HG02885 (cell line): ENCODE measurements at regions not wholly inside any gene's neighbourhood (a gene's known extent, or its start where the extent isn't known, plus 50 kb on each side); places are given as distances from the start of the nearest gene placed in this dataset.

Experiments used
- ATAC-seq: cut with Tn5 transposase; IDR thresholded peaks from one replicate; pipeline ENCODE4 v1.9.1; 2021; ENCODE audit warnings: mild to moderate bottlenecking; ENCODE audit not compliant: unreplicated experiment, poor library complexity

DNA sequence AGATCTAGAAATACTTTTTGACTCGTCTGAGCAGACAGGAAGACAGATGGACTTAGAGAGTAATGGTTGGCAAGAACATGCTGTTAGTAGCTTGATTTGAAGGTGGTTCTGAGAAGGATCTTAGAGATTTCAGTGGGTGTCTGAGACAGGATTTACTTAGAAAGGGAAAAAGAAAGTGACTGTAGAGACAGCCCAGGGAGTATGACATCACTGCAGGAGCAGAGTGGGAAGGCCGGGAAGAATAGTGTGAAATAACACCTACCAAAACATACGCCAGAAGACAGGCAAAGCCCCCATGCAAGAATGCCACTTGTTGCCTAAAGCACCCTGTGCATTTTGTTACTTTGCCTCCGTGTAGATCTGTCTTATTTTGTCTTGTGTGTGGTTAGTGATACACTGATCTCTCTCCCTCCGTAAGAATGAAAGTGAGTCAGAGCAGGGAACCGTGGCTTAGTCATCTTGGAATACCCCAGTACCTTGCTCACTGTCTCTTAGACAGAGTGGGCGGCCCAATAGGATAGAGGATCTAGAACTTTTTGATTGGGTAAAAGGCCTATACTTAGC is 161.3 kb upstream of the IFNG-AS1 start:
- peak; percentile 85 for ATAC-seq

DNA sequence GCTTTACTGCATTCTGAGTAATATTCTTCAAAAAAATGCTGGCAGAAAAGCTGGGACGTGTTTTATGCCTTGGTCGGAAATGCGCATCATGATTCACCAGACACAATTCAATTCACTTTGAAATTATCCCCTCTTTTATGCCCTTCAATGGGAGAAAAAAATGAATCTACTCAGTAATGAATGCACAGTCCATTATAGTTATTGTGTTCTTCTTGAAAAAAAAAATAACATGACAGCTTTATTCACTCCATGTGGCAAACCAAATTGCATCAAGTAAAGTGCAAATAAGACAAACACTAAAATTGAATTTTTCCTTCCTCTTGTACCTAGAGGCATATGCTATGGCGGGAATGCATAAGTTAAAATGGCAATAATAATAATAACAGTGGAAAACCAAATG is 159.4 kb upstream of the IFNG-AS1 start:
- no peak for ATAC-seq

DNA sequence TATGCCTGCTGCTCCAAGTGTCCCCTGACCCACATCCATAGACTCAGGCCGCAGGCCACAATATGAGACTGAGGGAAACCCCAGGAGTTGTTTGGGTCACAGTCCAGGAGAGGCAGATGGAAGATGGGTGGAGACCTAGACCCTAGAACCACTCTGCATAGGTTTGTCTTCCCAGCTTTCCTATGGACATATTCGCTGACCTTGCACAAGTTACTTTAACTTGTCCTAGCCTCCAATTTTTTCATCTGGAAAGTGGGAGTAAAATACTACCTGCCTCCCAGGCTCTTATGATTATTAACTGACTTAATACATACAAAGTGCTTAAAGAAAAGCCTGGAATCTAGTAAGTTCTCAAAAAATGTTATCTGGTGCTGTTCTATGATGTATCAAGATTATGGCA is 157.1 kb upstream of the IFNG-AS1 start:
- no peak for ATAC-seq

DNA sequence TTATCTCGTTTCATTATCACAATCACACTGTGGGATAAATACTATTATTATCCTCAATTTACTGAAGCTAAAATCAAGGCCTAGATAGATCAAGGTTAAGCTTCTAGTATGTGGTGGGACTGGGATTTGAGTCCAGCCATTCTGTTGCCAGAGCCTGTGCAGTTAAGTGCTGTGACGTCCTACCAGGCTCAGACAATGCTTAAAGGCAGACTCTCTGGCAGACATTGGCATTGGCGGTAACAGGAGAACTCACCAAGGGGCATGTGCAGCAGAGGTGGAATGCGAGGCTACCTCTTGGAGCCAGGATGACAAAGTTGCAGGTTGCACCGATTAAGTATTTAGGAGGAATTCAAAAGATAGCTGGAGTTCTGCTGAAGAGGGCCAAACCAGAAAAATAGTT is 155.6 kb upstream of the IFNG-AS1 start:
- ATAC-seq = no peak

DNA sequence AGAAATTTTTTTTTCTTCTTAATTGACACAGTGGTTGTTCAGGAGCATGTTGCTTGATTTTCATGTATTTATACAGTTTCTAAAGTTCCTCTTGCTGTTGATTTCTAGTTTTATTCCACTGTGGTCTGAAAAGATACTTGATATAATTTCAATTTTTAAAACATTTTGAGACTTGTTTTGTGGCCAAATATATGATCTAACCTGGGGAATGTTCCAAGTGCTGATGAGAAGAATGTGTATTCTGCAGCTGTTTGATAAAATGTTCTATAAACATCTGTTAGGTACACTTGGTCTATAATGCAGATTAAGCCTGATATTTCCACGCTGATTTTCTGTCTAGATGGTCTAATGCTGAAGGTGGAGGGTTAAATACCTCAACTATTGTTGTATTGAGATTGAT is 151.4 kb upstream of the IFNG-AS1 start:
- ATAC-seq = no peak

DNA sequence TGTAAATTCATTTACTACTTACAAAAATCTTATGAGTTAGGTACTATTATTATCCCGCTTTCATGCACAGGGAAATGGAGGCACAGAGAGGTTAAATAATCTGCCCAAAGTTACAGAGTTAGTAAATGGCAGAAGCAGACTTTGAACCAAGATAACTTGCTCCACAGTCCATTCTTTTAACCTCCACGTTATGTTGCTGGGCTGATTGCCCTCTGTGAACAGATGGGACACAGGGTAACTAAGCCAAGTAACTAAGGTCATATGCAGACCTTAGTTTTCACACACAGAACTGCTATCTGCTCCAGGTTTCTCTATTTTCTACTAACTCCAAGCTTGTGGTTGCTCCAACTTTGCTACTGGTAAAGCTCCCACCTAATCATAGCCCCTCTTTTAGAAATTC is 147.1 kb upstream of the IFNG-AS1 start:
- no peak for ATAC-seq

- no peak for ATAC-seq
Measured at GRCh38 chr12:67843257-67843656, 146.0 kb upstream of the IFNG-AS1 start.

- no peak for ATAC-seq
Measured at GRCh38 chr12:67852701-67853100, 136.5 kb upstream of the IFNG-AS1 start.

DNA sequence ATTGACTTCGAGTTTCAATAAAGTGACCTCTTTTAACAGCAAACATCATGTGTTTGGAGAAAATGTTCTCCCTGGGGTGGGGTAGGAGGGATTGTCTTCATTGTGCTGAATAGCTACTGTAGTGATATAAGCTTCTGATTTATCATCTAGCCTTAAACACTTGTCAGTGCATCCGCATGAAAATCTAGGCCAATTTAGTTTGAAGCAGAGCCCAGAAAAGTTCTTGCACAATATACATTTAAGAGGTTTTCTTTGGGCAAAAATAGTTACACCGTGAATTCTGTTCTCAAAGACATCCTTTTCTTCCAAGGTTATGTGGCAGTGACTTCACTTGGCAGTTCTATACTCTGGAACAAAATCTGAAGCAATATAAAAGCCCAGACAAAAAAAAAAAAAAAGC is 136.0 kb upstream of the IFNG-AS1 start:
- no peak for ATAC-seq

GRCh38 chr12:67854351-67854750 is 134.9 kb upstream of the IFNG-AS1 start:
- no peak for ATAC-seq

- ATAC-seq = no peak
Measured at GRCh38 chr12:67855103-67855502, 134.1 kb upstream of the IFNG-AS1 start.

DNA sequence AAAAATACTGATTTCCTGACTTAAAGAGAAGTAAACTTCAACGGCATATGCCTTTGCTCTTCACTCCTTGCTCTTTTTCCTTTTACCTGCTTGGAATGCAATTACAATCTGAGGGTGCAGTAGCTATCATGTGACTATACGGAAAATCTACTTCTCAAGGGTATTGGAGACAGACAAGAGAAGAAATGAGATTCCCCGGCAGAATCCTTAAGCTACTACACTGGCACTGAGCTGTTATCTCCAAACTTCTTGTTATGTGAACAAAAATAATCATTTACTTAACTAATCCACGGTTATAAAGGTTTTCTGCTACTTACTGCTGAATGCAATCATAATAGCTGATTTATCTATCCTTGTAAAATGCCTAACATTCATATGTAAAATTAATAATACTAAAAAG is 118.0 kb upstream of the IFNG-AS1 start:
- no peak for ATAC-seq

GRCh38 chr12:67873355-67873754 is 115.9 kb upstream of the IFNG-AS1 start:
- peak; percentile 61 for ATAC-seq

DNA sequence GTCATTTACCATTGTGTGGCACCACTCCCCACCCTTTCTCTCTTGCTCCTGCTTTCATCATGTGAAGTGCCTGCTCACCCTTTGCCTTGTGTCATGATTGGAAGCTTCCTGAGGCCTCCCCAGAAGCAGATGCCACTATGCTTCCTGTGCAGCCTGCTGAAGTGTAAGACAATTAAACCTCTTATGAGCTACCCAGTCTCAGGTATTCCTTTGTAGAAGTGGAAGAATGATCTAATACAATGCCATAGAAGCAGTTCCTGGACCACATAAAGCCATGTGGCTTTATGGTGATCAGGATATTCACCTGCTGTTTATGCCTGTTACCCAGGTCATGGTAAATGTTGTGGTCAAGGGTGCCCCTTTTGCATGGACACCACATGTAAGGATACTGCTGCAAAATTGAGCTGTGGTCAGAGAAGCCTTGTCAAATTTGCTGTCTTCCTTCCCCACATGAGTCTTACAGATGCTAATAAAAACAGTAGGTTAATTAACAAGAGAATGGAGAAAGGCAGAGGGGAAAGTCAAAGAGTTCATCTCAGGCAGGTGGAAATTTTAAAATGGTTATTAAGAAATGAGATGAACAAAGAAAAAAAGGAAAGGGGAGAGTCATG is 112.8 kb upstream of the IFNG-AS1 start:
- ATAC-seq = no peak

- ATAC-seq = no peak
Measured at GRCh38 chr12:67877727-67878126, 111.5 kb upstream of the IFNG-AS1 start.

DNA sequence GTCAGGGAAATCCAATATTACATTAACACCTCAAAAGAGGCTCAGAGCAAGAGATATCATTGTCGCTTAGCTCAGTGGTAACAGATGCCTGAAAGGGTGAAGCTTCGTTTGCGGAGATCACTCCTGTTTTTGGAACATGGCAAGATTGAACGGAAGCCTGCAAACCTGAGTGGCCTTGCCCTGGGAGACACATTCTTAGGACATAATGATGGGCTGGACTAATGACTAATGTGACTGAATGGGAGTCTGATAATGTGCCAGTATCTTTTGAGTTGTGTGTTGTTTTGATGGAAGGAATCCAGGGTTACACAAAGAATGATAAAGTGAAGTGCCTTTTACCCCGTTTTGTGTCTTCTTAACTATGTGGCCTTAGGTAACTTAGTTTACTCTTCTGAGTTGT is 109.3 kb upstream of the IFNG-AS1 start:
- no peak for ATAC-seq

- no peak for ATAC-seq
Measured at GRCh38 chr12:67881565-67881964, 107.7 kb upstream of the IFNG-AS1 start.

GRCh38 chr12:67884596-67884995 is 104.7 kb upstream of the IFNG-AS1 start:
- ATAC-seq = no peak

- ATAC-seq = no peak
Measured at GRCh38 chr12:67885375-67886169, 103.7 kb upstream of the IFNG-AS1 start.

GRCh38 chr12:67887065-67887464 is 102.2 kb upstream of the IFNG-AS1 start:
- no peak for ATAC-seq

- no peak for ATAC-seq
Measured at GRCh38 chr12:67889931-67890330, 99.3 kb upstream of the IFNG-AS1 start.
